HG02938 (cell line): ENCODE measurements at regions not wholly inside any gene's neighbourhood (a gene's known extent, or its start where the extent isn't known, plus 50 kb on each side); places are given as distances from the start of the nearest gene placed in this dataset.
A peak's percentile ranks its signal among the peaks of the same experiment; 100 is the strongest.

Experiments used
- ATAC-seq: cut with Tn5 transposase; IDR thresholded peaks from one replicate; pipeline ENCODE4 v1.9.1; 2021; ENCODE audit warnings: mild to moderate bottlenecking, moderate library complexity; ENCODE audit not compliant: unreplicated experiment

GRCh38 chr10:28781296-28781695 lies 104.0 kb downstream of the BAMBI start:
- no peak for ATAC-seq

GRCh38 chr10:28783087-28783486 lies 105.8 kb downstream of the BAMBI start:
- no peak for ATAC-seq

- no peak for ATAC-seq
Observed at GRCh38 chr10:28785018-28785417, 107.7 kb downstream of the BAMBI start.

GRCh38 chr10:28788252-28788651 lies 110.9 kb downstream of the BAMBI start:
- ATAC-seq = peak; percentile 74

- no peak for ATAC-seq
Observed at GRCh38 chr10:28788762-28789161, 111.4 kb downstream of the BAMBI start.

- ATAC-seq = no peak
Observed at GRCh38 chr10:28790146-28790545, 112.8 kb downstream of the BAMBI start.

GRCh38 chr10:28793482-28793881 lies 116.2 kb downstream of the BAMBI start:
- ATAC-seq = no peak

- no peak for ATAC-seq
Observed at GRCh38 chr10:28794986-28795385, 117.7 kb downstream of the BAMBI start.

GRCh38 chr10:28796606-28797512 lies 119.5 kb downstream of the BAMBI start:
- ATAC-seq = no peak

- ATAC-seq = no peak
Observed at GRCh38 chr10:28797904-28798371, 120.6 kb downstream of the BAMBI start.

GRCh38 chr10:28798428-28798955 lies 121.2 kb downstream of the BAMBI start:
- no peak for ATAC-seq

GRCh38 chr10:28798964-28799363 lies 121.6 kb downstream of the BAMBI start:
- ATAC-seq = no peak

GRCh38 chr10:28800144-28800543 lies 122.8 kb downstream of the BAMBI start:
- no peak for ATAC-seq

GRCh38 chr10:28801247-28801646 lies 123.9 kb downstream of the BAMBI start:
- ATAC-seq = no peak

- no peak for ATAC-seq
Observed at GRCh38 chr10:28801869-28802268, 124.5 kb downstream of the BAMBI start.

- ATAC-seq = no peak
Observed at GRCh38 chr10:28805390-28805789, 128.1 kb downstream of the BAMBI start.

GRCh38 chr10:28806488-28806941 lies 129.2 kb downstream of the BAMBI start:
- ATAC-seq = no peak

- ATAC-seq = no peak
Observed at GRCh38 chr10:28806951-28807759, 129.8 kb downstream of the BAMBI start.

- no peak for ATAC-seq
Observed at GRCh38 chr10:28807760-28808613, 130.7 kb downstream of the BAMBI start.

GRCh38 chr10:28808693-28809092 lies 131.4 kb downstream of the BAMBI start:
- no peak for ATAC-seq
